SHP77 treated with DMSO at 0.1 percent for 48 hours (cell line): ENCODE measurements at regions not wholly inside any gene's neighbourhood (a gene's known extent, or its start where the extent isn't known, plus 50 kb on each side); places are given as distances from the start of the nearest gene placed in this dataset.
"Not testable (repeated sequence)": the region's sequence is repeated elsewhere in the genome, so short reads cannot be mapped to it uniquely, and the experiment has no call there.

Experiments
- DNase-seq: peaks from one replicate; lab custom pipeline; 2025; lab: John Stamatoyannopoulos, UW

DNA sequence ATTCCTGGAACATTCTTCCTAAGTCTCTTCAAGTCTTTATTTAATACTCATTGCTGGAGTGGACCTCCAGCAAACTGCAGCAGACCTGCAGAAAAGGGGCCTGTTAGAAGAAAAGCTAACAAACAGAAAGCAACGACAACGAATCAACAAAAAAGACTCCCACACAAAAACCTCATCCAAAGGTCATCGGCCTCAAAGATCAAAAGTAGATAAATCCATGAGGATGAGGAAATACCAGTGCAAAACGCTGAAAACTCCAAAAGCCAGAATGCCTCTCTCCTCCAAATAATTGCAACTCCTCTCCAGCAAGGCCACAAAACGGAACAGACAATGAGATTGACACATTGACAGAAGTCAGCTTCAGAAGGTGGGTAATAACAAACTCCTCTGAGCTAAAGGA lies 472.2 kb downstream of the C12orf50 start:
- no peak for DNase-seq

- DNase-seq, result not testable (repeated sequence)
Measured at GRCh38 chr12:87531213-87531612, 498.0 kb downstream of the C12orf50 start.

DNA sequence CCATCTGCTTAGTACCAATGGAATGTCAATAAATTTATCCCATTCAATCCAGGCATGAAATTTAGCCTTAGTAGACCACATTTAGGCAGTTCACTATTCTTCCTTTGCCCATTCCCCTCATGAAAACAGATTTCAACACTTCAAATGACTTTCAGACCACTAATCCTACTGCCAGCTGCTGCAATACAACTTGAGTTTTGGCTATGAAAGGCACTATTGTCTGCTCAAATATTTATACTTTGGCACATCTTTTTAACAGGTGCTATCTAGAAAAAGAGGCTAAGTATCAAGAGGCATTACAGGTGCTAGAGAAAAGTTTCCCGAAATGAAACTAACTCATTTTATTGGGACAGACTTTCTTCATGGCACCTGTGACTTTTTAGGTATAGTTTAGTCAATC lies 499.8 kb downstream of the C12orf50 start:
- no peak for DNase-seq

DNA sequence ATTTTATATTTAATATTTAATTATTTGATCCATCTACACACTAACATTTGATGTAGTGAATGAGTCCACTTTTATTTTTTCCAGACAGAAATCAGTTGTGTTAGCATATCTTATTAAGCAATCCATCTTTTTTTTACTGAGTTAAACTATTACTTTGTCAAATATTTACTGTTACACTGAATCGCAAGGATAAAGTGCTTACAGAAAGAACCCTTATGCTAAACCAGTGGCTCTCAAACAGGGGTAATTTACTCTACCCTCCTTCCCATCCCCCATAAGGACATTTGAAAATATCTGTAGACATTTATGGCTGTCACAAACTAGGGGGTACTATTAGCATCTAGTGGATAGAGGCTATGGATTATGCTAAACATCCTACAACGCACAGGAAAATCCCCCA lies 508.2 kb downstream of the C12orf50 start:
- no peak for DNase-seq

DNA sequence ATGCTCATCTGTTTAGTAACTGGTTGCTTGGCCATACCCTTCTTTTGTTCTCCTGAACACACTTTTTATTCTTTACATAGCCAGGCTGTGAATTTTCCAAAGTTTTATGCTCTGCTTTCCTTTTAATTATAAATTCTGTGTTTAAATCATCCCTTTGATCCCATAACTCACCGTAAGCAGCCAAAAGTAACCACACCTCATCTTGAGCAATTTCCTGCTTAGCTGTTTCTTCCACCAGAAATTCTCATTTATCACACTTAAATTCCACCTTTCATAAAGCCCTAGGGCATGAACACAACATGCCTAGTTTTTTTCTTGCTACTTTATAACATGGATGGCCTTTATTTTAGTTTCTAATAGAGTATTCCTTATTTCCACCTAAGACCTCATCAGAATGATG lies 510.7 kb downstream of the C12orf50 start:
- no peak for DNase-seq

- no peak for DNase-seq
Measured at GRCh38 chr12:87518036-87518435, 511.2 kb downstream of the C12orf50 start.

GRCh38 chr12:87513536-87514280 lies 515.5 kb downstream of the C12orf50 start:
- DNase-seq, result no peak

DNA sequence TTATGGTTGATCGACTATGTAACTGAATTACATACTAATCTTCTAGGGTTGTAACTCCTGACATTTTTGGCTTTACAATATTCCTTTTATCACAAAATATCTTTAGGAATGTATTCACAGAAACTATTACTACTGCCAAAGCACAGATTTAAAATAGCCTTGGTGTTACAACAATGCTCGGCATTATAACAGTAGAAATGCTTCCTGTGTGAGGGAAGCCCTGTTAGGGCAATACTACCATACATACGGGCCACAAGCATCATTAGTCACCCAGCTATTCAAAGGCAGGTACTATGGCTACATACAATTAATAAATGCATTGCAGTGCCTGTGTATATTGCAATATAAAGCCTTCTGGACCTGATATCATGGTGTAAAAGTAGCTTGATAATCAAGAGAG lies 517.8 kb downstream of the C12orf50 start:
- no peak for DNase-seq

DNA sequence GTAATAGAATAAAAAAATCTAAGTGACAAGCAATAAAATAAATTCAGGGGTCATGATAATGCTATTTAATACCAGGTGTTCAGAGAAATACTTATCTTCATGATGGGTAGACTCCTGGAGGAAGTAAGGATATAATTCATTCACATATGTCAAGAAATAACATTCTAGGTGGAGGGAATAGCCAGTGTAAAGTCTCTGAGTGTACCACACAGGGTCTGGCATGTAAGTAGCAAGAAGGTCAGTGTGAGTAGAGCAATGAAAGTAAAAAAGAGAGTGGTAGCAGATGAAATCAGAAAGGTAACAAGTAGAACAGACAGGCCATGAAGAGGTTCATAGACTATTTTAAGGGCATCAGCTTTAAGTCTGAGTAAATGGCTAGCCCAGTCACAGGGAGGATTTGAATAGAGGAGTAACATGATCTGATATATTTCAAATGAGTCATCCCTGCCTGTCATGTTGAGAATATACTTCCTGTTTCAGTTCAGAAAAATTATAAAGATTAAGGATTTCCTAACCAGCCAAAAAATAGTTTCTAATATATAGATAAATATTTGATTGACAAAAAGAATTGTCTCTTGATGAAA lies 519.9 kb downstream of the C12orf50 start:
- DNase-seq, result peak; percentile 77

DNA sequence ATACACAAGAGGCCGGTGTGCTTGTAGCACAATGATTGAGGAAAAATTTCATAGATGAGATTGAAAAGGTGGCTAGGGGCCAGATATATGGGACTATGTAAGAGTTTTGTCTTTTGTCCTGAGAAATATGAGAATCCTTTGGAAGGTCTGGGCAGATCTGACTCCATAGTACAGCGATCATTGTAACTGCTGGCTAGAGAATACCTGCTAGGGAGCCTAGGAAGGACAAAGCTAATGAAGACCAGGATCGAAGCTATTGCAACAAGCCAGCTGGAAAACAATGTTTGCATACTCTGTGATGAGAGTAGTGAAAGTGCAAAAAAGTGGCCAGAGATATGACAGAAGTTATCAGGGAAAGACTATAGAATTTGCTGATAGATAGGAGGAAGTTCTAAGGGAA lies 537.6 kb downstream of the C12orf50 start:
- no peak for DNase-seq

DNA sequence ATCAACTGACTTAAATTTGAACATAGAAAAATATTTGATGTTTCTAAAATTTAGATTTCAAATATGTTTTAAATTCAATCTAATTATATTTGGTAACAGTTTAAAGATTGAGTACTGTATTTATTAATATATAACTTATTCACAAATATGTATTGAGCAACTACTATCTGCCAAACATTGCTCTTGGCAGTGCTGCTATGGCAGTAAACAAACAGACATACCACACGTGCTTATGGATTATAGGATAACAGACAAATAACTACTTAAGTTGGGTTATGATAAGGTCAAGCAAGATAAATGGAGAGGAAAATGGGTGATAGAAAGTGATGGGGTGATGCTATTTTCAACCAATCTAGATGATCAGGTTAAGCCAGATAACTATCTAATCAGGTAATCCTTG lies 538.1 kb downstream of the C12orf50 start:
- DNase-seq, result no peak

- DNase-seq, result no peak
Measured at GRCh38 chr12:87469295-87469694, 559.9 kb downstream of the C12orf50 start.

DNA sequence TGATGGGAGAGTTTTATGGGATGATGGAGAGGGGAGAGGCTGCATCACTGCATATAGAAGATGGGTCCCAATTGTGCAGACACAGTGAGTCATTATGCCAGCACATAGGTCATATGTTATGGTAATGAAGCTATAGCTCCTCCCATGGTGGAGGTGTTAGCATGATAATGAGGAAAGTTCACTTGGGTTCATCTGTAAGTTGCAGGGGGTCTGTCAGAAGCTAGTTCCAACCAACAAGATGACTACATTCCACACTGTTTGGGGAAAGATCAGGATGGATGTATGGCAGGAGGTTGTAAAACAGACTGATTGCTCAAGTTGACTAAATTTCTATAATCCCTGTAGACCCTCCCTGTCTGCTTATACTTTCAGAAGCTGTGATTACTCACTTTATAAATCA lies 561.3 kb downstream of the C12orf50 start:
- no peak for DNase-seq

DNA sequence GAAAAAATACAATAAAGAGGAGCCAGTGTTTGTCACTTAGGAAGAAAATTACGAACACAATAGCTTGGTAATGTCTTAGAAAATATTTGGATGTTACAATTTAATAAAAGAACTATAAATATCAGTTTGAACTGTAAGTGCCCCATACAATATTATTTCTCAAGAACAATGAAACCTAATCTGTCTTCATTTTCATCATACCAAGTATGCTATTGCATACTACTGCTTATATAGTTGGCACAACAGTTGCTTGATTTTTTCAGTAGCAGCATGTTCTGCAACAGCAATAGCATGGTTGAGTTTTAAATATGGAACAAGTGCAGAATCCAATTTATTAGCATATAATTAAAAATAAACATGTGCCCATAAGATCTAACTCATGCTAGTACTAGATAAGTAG lies 564.6 kb downstream of the C12orf50 start:
- DNase-seq, result no peak

DNA sequence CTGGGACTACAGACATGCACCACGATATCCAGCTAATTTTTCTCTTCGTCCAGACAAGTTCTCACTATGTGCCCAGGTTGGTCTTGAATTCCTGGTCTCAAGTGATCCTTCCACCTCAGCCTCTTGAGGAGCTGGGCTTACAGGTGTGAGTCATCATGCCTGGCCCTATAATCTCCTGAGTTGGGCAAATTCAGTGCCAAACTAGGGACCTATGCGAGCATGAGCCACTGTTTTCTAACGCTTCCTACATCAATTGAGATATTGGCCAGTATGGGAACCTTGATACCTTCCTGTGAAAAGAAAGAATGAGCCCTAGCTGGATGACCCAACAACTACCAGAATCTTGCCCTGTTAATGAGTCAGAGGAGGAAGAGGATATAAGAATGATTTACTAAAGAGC lies 585.2 kb downstream of the C12orf50 start:
- no peak for DNase-seq

DNA sequence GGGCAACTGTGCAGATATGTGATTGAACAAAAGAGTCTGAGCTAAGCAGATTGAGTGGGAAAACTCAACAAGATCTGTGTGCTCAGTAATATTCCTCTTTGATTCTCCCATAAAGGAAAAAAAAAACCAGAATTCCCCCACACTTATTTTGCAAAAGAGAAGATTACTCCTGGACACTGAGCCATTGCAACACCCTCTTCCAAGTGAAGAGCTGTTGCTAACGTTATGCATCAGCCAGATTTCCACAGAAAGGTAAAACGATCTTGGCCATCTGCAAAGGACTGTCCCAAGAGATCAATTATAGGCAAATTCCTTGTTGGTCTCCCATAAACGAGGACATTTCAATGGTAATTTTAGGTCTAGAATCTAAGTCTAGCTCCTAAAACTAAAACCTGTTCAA lies 587.7 kb downstream of the C12orf50 start:
- DNase-seq, result no peak

DNA sequence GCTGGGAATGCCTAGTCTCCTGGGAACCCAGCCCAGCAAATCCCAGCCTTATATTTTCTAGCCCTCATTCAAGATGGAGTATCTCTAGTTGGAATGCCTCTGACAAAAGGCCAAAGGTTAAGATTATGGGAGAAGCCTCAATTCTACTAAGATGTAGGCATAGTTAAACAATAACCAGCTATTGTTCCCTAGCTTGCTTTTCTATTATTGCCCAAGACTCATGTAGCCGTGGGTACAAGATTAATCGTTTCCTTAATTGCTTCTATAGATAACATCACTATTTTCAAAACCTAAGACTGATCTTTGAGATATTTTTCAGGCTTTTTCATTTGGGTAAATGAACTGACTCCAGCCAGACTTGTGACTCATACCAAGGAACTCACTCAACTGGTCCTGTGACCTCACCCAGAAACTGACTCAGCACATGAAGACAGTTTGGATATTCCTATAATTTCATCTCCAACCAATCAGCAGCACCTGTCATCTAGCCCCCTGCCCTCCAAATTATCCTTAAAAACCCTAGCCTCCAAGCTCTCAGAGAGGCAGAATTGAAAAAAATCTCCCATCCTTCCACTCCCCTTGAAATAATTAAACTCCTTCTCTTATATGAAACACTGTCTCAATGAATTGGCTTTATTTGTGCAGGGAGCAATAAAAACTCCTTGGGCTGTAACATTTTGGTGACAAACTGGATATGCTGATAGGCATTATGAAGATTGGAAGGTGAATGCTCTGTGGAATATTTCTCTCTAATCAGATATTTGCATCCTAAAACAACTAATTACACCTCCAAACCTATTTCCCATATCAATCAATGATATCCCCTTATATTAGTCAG lies 589.0 kb downstream of the C12orf50 start:
- DNase-seq, result no peak

DNA sequence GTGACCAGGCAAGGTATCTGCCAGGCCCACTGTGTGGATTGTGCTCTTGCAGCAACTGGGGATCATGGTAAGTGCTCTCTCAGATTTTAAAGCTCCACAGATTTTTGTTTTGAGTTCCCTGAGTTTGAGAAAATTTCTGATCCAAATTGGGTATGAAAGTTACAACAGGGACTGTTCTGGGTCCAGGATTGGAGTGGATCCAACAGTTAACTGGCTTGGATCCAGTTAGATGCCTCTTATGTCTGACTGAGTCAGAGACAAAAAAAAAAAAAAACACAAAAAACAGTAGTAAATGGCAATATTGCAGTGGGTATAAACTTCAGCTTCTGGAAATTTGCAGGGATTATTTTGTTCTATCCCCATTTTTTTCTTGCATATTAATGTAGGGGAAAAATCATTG lies 598.8 kb downstream of the C12orf50 start:
- DNase-seq, result no peak

GRCh38 chr12:87428701-87429277 lies 600.4 kb downstream of the C12orf50 start:
- no peak for DNase-seq

- no peak for DNase-seq
Measured at GRCh38 chr12:87427770-87428169, 601.4 kb downstream of the C12orf50 start.

DNA sequence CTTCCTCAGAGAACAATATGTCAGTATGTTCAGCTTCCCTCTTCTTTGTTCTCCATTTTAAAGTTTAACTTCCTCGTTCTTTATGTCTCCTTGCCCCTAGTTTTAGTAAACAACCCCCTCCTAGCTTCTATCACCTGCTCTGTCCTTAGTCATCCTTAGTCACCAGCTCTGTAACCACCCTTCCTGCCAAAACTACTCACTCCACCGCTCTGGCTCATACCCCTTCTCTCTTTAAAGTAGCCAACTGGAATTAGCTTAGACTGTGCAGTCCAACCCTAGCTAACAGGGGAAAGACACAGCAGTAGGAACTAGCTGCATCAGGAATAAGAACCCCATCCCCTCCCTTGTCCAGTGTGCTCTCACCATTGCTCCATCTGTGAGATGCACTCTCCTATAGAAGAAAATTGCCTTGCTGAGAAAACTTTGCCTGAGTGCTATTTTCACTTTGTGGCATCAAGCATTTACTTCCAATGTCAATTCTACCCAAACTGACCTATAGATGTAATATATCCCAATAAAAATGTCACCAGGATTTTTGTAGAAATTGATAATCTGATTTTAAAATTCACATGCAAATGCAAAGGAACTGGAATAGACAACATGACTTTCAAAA lies 603.2 kb downstream of the C12orf50 start:
- DNase-seq, result no peak

GRCh38 chr12:87421233-87421632 lies 608.0 kb downstream of the C12orf50 start:
- not testable (repeated sequence) for DNase-seq
